GM18499 (cell line): ENCODE measurements at regions not wholly inside any gene's neighbourhood (a gene's known extent, or its start where the extent isn't known, plus 50 kb on each side); places are given as distances from the start of the nearest gene placed in this dataset.

Experiments
- ATAC-seq: cut with Tn5 transposase; IDR thresholded peaks from one replicate; pipeline ENCODE4 v1.9.1; 2021; ENCODE audit warnings: moderate number of reproducible peaks; ENCODE audit not compliant: insufficient read depth, unreplicated experiment

GRCh38 chr5:93322974-93323860, 257.8 kb downstream of the NR2F1-AS1 start:
- ATAC-seq, result no peak

- ATAC-seq, result no peak
Observed at GRCh38 chr5:93320920-93321445, 260.0 kb downstream of the NR2F1-AS1 start.

DNA sequence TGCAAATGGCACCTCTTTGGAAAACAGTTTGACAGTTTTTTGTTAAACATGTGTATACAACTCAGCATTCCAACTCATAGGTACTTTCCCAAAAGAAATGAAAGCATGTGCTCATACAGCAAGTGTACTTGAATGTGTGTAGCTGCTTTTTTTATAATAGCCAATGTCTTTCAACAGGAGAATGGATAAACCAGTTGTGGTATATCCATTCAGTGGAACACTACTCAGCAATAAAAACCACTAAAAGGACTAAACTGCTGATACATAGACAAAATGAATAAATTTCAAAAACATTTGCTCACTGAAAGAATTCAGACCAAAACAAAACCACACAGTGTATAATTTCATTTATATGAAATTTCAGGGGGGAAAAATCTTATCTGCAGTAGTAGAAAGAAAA, 267.3 kb downstream of the NR2F1-AS1 start:
- ATAC-seq, result no peak

GRCh38 chr5:93311881-93312280, 269.1 kb downstream of the NR2F1-AS1 start:
- ATAC-seq, result no peak

DNA sequence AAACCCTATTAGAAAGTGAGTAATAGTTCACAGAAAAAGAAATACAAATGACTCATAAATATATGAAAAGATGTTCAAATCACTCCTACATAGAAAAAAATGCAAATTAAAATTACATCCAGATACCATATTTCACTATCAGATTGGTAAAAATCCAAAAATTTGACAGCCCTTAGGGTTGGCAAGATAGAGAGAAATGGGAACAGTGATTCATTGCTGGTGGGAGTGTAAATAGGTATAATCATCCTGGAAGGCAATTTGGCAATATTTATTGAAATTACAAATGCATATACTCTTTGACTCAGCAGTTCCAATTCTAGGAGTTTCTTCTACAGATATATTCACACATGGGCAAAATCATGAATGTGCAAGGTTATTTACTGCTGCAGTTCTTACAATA, 273.5 kb downstream of the NR2F1-AS1 start:
- no peak for ATAC-seq

DNA sequence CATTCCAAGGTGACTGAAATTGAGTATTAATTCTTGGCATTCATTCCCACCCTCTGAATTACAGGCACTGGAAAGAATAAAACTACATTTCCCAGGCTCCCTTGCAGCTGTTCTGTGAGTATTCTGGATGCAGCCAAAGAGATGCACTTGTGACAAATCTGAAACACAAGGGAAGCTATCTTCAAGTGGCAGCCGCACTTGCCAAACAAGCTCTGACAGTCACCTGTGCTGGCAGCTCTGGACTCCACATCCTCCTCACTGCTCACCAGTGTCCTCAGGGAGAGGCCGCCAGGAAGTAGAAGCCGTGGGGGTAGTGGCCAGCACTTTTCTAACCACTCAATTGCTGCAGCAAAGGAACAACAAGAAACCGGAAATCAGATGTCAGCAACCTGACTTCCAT, 275.0 kb downstream of the NR2F1-AS1 start:
- ATAC-seq, result no peak

DNA sequence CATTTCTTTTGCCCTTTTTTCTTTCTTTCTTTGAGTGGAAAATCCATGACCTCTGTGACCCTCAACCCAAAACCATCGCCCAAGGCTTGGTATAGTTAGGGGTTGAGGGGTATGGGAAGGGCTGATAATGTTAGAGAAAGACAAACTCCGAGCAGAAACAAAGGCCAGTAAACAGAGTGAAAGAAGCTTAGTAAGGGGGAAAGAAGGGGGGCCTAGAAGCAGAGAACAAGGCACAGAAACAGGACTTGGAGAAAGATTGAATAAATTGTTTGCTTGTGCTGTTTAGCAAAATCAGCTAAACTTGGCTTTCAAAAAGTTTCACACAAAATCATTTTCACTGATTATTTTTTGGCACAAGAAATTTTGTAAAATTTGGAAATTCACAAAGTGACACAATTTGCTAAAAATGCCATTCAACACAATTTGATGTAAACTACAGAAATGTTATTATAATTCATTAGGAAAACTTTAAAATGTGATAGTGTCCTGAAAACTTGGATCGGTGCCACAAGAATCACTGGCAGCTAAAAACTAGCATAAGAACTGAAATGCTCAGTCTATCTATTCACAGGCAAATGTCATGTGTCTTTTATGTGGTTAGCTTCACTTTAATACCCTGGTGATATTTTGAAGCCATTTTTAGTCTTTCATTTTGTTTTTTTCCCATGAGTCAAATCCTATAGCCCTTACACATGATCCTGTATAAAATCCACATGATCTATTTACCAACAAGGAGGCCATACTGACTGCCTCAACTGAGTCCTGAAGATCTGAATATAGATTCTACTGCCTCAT, 276.4 kb downstream of the NR2F1-AS1 start:
- ATAC-seq, result no peak

DNA sequence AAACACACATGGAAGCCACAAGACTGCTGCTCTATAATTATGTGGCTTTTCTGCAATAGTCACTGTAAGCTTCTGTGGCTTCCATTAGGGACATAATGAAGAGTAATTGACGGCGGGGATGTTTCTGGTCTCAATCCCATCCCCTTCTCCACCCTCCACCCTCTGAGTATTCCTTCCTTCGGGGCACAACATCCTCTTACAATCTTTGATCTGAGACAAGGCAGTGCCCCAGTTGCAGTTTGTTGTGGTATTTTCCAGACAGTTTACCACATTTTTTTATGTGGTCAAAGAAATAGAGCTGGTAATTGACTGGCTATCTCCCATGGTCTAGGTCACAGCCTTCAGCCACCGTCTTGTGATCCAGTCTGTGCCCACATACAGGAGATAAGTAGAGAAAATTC, 277.7 kb downstream of the NR2F1-AS1 start:
- ATAC-seq, result no peak

GRCh38 chr5:93302711-93303110, 278.3 kb downstream of the NR2F1-AS1 start:
- no peak for ATAC-seq

DNA sequence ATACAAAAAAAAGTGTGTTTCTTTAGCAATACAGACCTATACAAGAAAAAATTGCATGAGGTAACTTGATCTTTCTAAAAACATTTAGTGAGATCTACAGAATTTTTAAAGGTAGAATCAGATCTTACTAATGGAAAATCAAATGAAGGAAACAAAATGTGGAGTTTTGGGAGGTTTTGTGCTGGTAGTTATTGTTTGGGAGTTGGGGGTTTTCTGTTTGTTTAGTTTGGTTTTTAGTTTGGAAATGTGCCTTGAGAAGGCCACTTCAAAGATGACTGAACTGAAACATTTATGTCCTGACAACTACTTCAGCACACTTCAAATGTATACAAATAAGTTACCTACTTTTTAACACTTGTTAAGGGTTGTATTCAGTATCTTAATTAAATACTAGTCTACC, 280.1 kb downstream of the NR2F1-AS1 start:
- no peak for ATAC-seq

DNA sequence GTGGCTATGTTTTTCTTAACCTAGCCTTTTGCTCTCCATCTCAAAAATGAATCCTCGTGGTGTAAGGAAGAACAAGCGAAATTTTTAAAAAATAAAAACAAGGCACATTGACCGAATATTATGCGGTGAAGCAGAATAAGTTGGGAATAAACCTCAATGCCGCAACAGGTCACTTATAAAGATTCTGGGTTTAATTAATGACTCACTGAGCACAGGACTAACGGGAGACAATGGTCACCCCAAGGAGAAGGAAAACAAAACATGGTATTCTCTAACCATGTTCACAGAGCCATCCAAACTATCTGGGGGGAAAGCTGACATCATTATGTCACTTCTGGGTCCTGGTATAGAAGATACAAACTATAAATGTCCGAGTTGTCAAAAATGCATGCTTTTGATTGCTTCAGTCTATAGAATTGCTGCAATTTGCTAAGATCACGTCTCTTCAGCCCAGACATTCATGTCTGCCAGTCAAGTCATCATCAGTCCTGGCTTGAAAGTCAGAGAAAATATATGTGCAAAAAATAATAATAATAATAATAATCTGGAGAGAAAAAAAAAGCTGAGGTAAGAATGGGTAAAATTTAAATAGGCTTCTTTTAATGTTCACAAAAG, 280.6 kb downstream of the NR2F1-AS1 start:
- no peak for ATAC-seq

- no peak for ATAC-seq
Observed at GRCh38 chr5:93299681-93300308, 281.2 kb downstream of the NR2F1-AS1 start.

- ATAC-seq, result no peak
Observed at GRCh38 chr5:93297116-93297515, 283.9 kb downstream of the NR2F1-AS1 start.

GRCh38 chr5:93296338-93296737, 284.7 kb downstream of the NR2F1-AS1 start:
- ATAC-seq, result no peak

GRCh38 chr5:93294996-93295395, 286.0 kb downstream of the NR2F1-AS1 start:
- ATAC-seq, result no peak

- ATAC-seq, result no peak
Observed at GRCh38 chr5:93294199-93294598, 286.8 kb downstream of the NR2F1-AS1 start.

- ATAC-seq, result no peak
Observed at GRCh38 chr5:93289942-93290341, 291.1 kb downstream of the NR2F1-AS1 start.

DNA sequence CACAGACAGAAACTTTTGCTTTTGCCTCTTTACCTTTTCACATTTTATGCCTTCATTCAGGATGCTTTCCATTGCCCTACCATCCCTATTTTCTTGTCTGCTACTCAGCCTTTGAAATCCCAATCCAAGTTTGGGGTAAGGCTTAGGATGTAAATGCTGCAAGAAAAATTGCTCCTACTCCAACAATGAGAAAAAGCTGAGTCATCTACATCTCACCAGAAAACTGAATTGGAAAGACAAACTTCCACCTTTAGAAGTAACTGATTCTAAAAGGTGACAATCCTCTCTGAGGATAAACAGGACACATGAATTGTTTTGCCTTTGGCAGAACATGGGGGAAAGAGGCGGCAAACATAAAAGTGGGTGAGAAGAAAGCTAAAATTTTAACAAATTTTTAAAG, 295.6 kb downstream of the NR2F1-AS1 start:
- no peak for ATAC-seq

- no peak for ATAC-seq
Observed at GRCh38 chr5:93281980-93282772, 298.8 kb downstream of the NR2F1-AS1 start.

DNA sequence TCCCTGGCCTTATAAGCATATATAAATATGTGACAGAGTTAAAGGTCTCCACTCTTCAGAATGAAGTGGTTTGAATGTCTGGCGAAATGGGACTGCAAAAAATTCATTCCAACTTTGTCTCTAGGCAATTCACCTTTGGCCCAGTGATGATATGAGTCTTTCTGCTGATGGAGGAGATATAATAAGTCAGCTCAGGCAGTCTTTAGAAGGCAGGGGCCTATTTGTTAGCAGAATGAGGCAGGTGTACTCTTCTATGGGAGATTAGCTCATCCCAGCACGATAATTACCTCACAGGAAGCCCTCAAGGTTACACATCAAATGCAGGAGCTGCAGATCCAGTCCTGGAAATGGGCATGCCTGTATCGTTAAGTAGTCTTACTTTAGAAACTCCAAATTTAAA, 300.5 kb downstream of the NR2F1-AS1 start:
- no peak for ATAC-seq
